Gastrocnemius medialis (tissue), 4 donors: ENCODE measurements at regions not wholly inside any gene's neighbourhood (a gene's known extent, or its start where the extent isn't known, plus 50 kb on each side); places are given as distances from the start of the nearest gene placed in this dataset.
A peak's percentile ranks its signal among the peaks of the same experiment; 100 is the strongest.

Experiments used
- ATAC-seq, 2 donors: fragments of 150-250 bp; one replicate each; pipeline ENCODE4 v1.9.1; 2016
- DNase-seq, 2 donors: peaks; one replicate each; pipeline ENCODE4 v3.0.0-alpha.2; 2019
- H3K27ac ChIP-seq, 4 donors: fragments of 200-600 bp; sonication (generic); 1 replicate in 1 of 4; 2 replicates in 3 of 4; pipeline ENCODE4 v1.5.1; 2016 to 2018; ENCODE audit warnings: mild to moderate bottlenecking in 2 of 4, moderate library complexity in 1 of 4
- H3K27me3 ChIP-seq, 3 donors: fragments of 200-600 bp; sonication (generic) in 2 of 3; 1 replicate in 1 of 3; 2 replicates in 2 of 3; pipeline versions ENCODE4 v1.5.1 to v1.6.0; 2016 to 2019; ENCODE audit warnings: mild to moderate bottlenecking in 1 of 3, moderate library complexity in 1 of 3
- H3K36me3 ChIP-seq, 2 donors: fragments of 200-600 bp; sonication (generic) in 1 of 2; one replicate each; pipeline ENCODE4 v1.5.1; 2017 to 2018
- H3K4me1 ChIP-seq, 2 donors: fragments of 200-600 bp; sonication (generic) in 1 of 2; one replicate each; pipeline ENCODE4 v1.5.1; 2016 to 2017; ENCODE audit warnings: mild to moderate bottlenecking in 2 of 2
- H3K4me3 ChIP-seq, 4 donors: fragments of 200-600 bp; sonication (generic) in 3 of 4; 1 replicate in 1 of 4; 2 replicates in 3 of 4; pipeline ENCODE4 v1.5.1; 2016 to 2019; ENCODE audit warnings: mild to moderate bottlenecking in 2 of 4
- H3K9me3 ChIP-seq, 3 donors: fragments of 200-600 bp; sonication (generic) in 2 of 3; 1 replicate in 1 of 3; 2 replicates in 2 of 3; pipeline ENCODE4 v1.5.1; 2016 to 2019
- CTCF ChIP-seq, 5 experiments: fragments of 450-650 bp in 3 of 5; fragments of 200-600 bp in 2 of 5; sonication (generic) in 2 of 5; IDR thresholded peaks in 4 of 5; conservative IDR thresholded peaks in 1 of 5; 1 replicate in 4 of 5; 2 replicates in 1 of 5; pipeline ENCODE4 v1.5.1; 2016 to 2019; ENCODE audit warnings: antibody characterized with exemption in 5 of 5, mild to moderate bottlenecking in 3 of 5, moderate library complexity in 3 of 5
- POLR2A ChIP-seq, 2 donors: fragments of 450-650 bp; IDR thresholded peaks; one replicate each; pipeline ENCODE4 v1.6.1; 2017; ENCODE audit warnings: antibody characterized with exemption in 2 of 2, mild to moderate bottlenecking in 2 of 2, moderate library complexity in 2 of 2
- in situ Hi-C, 4 donors: fragments of 200-750 bp; cut with MboI; loops; one replicate each; pipeline versions ENCODE4 v1.15.0 to v1.8.0; 2017; ENCODE audit warnings: low sequenced_read_pairs in 4 of 4
- intact Hi-C: fragments of 100-400 bp; cut with DNase I; formaldehyde crosslinking; loops from one replicate; pipeline ENCODE4 v1.15.1; 2023; ENCODE audit warnings: low total_unique reads

- H3K27ac ChIP-seq: peak overlapping the region; percentile 16 to 67 (median 26)
- intact Hi-C loops (loop anchor here (5.0 kb wide), 1 partner anchor 73 kb away; no protein-coding TSS in a partner anchor), in situ Hi-C loops (no loop called here)
- peak; percentile 69 to 85 for ATAC-seq
- peaks cover 20 to 22% of the 10 kb centered on the region in 2 donors for H3K4me1 ChIP-seq
- no peaks in the 10 kb centered on the region for H3K9me3 ChIP-seq
- DNase-seq: peak; percentile 45 to 51
- no peaks in the 10 kb centered on the region for H3K36me3 ChIP-seq
- H3K27me3 ChIP-seq: no peaks in the 10 kb centered on the region
- TF ChIP-seq CTCF (IDR thresholded peaks at IDR 0.05 in 4 of 5, conservative IDR thresholded peaks at IDR 0.05 in 1 of 5): no peak
- TF ChIP-seq POLR2A (IDR thresholded peaks at IDR 0.05): no peak
- peak overlapping the region in 1 of 4 donors; percentile 12 for H3K4me3 ChIP-seq
Measured at GRCh38 chr2:18119883-18120282, 241.4 kb downstream of the KCNS3 start.

GRCh38 chr2:18118703-18119102, 240.2 kb downstream of the KCNS3 start:
- Histone ChIP-seq H3K4me3 (no peak overlapping the region), H3K36me3 (no peaks in the 10 kb centered on the region), H3K27me3 (no peaks in the 10 kb centered on the region), H3K4me1 (peaks cover 20 to 22% of the 10 kb centered on the region in 2 donors), H3K9me3 (no peaks in the 10 kb centered on the region), H3K27ac (no peak overlapping the region)
- ATAC-seq (no peak), DNase-seq (no peak)
- in situ Hi-C loops: no loop called here
- no peak for TF ChIP-seq CTCF (IDR thresholded peaks at IDR 0.05 in 4 of 5, conservative IDR thresholded peaks at IDR 0.05 in 1 of 5)
- TF ChIP-seq POLR2A (IDR thresholded peaks at IDR 0.05): no peak
- intact Hi-C loops: loop anchor here (5.0 kb wide), 1 partner anchor 71 kb away; no protein-coding TSS in a partner anchor

GRCh38 chr2:18117592-18117991, 239.1 kb downstream of the KCNS3 start:
- H3K9me3 ChIP-seq: no peaks in the 10 kb centered on the region
- TF ChIP-seq POLR2A (IDR thresholded peaks at IDR 0.05) (no peak), CTCF (IDR thresholded peaks at IDR 0.05 in 4 of 5, conservative IDR thresholded peaks at IDR 0.05 in 1 of 5) (peak in 4 of 5 experiments; percentile 46 to 57 (median 52))
- H3K4me1 ChIP-seq: peaks cover 11 to 15% of the 10 kb centered on the region in 2 donors
- in situ Hi-C loops: no loop called here
- H3K27ac ChIP-seq: no peak overlapping the region
- H3K4me3 ChIP-seq: no peak overlapping the region
- no peaks in the 10 kb centered on the region for H3K36me3 ChIP-seq
- intact Hi-C loops: loop anchor here (1.0 to 5.0 kb wide), 2 partner anchors 70 to 266 kb away; no protein-coding TSS in a partner anchor
- no peaks in the 10 kb centered on the region for H3K27me3 ChIP-seq
- ATAC-seq: peak; percentile 41 to 73
- peak; percentile 8 to 30 for DNase-seq

GRCh38 chr2:18110222-18110621, 231.8 kb downstream of the KCNS3 start:
- DNase-seq (no peak), ATAC-seq (peak in 1 of 2 donors; percentile 80)
- peaks cover 3 to 7% of the 10 kb centered on the region in 2 donors for H3K4me1 ChIP-seq
- in situ Hi-C loops (no loop called here), intact Hi-C loops (no loop called here)
- H3K36me3 ChIP-seq: no peaks in the 10 kb centered on the region
- TF ChIP-seq CTCF (IDR thresholded peaks at IDR 0.05 in 4 of 5, conservative IDR thresholded peaks at IDR 0.05 in 1 of 5) (no peak), POLR2A (IDR thresholded peaks at IDR 0.05) (no peak)
- no peaks in the 10 kb centered on the region for H3K27me3 ChIP-seq
- H3K4me3 ChIP-seq: no peak overlapping the region
- H3K9me3 ChIP-seq: no peaks in the 10 kb centered on the region
- H3K27ac ChIP-seq: no peak overlapping the region

- intact Hi-C loops: no loop called here
- H3K27ac ChIP-seq: no peak overlapping the region
- no peaks in the 10 kb centered on the region for H3K27me3 ChIP-seq
- ATAC-seq (no peak), DNase-seq (no peak)
- no peak overlapping the region for H3K4me3 ChIP-seq
- H3K9me3 ChIP-seq: no peaks in the 10 kb centered on the region
- peaks cover 5 to 8% of the 10 kb centered on the region in 2 donors for H3K4me1 ChIP-seq
- in situ Hi-C loops: no loop called here
- H3K36me3 ChIP-seq: no peaks in the 10 kb centered on the region
- no peak for TF ChIP-seq POLR2A (IDR thresholded peaks at IDR 0.05)
Measured at GRCh38 chr2:18106841-18107240, 228.4 kb downstream of the KCNS3 start.
